ENCODE measurements at regions not wholly inside any gene's neighbourhood (a gene's known extent, or its start where the extent isn't known, plus 50 kb on each side); places are given as distances from the start of the nearest gene placed in this dataset.
"Not testable (repeated sequence)": the region's sequence is repeated elsewhere in the genome, so short reads cannot be mapped to it uniquely, and the experiment has no call there.

DNA sequence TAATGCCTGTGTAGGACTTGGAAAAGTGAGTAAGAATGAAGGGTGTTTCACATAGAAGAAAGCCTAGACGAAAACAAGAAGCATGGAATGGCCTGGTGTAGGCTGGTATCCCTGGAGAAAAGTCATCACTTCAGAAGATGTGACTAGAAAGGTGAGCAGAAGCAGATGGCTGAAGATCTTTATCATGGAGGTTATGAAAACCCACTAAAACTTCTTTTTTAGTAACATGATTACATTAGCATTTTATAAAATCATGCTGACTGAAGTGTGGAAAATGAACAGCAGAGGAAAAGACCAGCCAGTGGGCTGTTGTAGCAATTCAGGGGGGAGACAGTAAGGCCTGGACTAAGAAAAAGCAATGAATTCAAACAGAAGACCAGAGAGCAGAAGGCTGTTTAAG lies 114.5 kb upstream of the G2E3 start:
- H3K9me3 Mint-ChIP-seq = no peaks in the 10 kb centered on the region
- ATAC-seq (no peak), DNase-seq (no peak)
- H3K27ac Mint-ChIP-seq = no peak overlapping the region
- H3K27me3 Mint-ChIP-seq = peaks cover 15% of the 10 kb centered on the region
- H3K4me1 Mint-ChIP-seq = no peaks in the 10 kb centered on the region
- H3K4me3 Mint-ChIP-seq = no peak overlapping the region

GRCh38 chr14:30445011-30445793 lies 113.8 kb upstream of the G2E3 start:
- Mint-ChIP-seq H3K9me3 (no peaks in the 10 kb centered on the region), H3K4me1 (no peaks in the 10 kb centered on the region), H3K27me3 (peaks cover 15% of the 10 kb centered on the region), H3K27ac (no peak overlapping the region), H3K4me3 (no peak overlapping the region)
- ATAC-seq (no peak), DNase-seq (no peak)

DNA sequence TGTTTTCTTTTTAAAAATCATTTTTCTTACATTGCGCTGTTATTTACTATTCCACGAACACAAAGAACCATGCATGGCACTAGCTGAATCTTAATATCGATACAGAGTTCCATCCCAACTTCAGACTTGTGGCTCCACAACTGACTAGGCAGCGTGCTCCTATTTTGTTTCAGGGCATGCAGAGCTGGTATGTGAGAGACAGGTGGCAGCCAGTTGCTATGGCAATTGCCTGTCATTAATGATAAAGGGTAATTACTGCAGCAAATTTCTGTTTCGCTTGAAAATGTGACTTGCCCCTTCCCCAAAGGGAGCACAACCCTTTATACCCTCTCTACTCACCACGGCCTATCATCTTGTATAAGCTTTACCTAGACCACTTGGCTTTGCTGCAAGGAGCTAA lies 113.1 kb upstream of the G2E3 start:
- no peak for ATAC-seq
- Mint-ChIP-seq H3K27ac (no peak overlapping the region), H3K4me3 (no peak overlapping the region), H3K4me1 (no peaks in the 10 kb centered on the region), H3K9me3 (no peaks in the 10 kb centered on the region), H3K27me3 (peaks cover 10% of the 10 kb centered on the region)
- DNase-seq = no peak

GRCh38 chr14:30450631-30451545 lies 108.1 kb upstream of the G2E3 start:
- Mint-ChIP-seq H3K27ac (no peak overlapping the region), H3K9me3 (no peaks in the 10 kb centered on the region), H3K4me1 (no peaks in the 10 kb centered on the region), H3K27me3 (no peaks in the 10 kb centered on the region), H3K4me3 (no peak overlapping the region)
- DNase-seq = no peak
- ATAC-seq = no peak

DNA sequence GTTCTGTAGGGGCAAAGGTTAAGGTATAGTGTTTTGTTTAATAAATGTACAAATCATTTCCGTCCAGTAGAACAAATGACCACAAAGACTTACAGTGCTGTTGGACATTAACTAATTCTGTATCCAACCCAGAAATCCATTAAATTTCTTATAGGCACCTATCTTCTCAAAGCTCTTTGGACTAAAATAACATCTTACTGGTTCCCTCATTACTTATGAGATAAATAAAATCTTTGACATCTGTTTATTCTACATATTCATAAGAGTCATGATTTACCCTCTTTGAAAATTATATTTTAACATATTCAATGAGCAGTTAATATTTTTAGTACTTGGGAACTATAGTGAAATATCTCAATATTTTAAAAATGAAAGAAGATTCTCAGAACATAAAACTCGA lies 102.7 kb upstream of the G2E3 start:
- Mint-ChIP-seq H3K4me3 (no peak overlapping the region), H3K9me3 (no peaks in the 10 kb centered on the region), H3K4me1 (no peaks in the 10 kb centered on the region), H3K27ac (no peak overlapping the region), H3K27me3 (no peaks in the 10 kb centered on the region)
- ATAC-seq (no peak), DNase-seq (no peak)

GRCh38 chr14:30462358-30462757 lies 96.6 kb upstream of the G2E3 start:
- Mint-ChIP-seq H3K9me3 (no peaks in the 10 kb centered on the region), H3K4me1 (no peaks in the 10 kb centered on the region), H3K4me3 (no peak overlapping the region), H3K27ac (no peak overlapping the region), H3K27me3 (no peaks in the 10 kb centered on the region)
- ATAC-seq (no peak), DNase-seq (no peak)

DNA sequence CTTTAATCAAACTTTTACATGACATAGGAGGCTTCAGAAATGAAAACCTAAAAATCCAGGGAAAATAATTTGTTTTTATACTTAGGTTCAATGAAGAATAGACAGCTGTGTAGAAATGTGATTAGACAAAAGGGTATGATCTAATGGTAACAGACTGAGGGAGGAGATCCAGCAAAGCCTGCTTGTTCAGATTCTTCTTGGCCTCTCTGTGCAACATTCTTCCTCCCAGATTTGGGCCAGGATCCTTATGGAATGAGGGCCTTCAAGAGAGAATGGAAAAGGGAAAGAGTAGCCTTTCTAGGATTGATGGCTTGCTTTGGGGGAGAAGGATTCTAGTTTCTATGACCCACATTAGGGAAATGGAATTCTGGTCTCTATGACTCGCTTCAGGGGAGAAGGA lies 94.5 kb upstream of the G2E3 start:
- H3K9me3 Mint-ChIP-seq = no peaks in the 10 kb centered on the region
- no peak for ATAC-seq
- H3K27me3 Mint-ChIP-seq = no peaks in the 10 kb centered on the region
- DNase-seq = no peak
- H3K27ac Mint-ChIP-seq = no peak overlapping the region
- H3K4me3 Mint-ChIP-seq = no peak overlapping the region
- H3K4me1 Mint-ChIP-seq = no peaks in the 10 kb centered on the region

- no peak overlapping the region for H3K27ac Mint-ChIP-seq
- DNase-seq (no peak), ATAC-seq (no peak)
- no peaks in the 10 kb centered on the region for H3K4me1 Mint-ChIP-seq
- no peaks in the 10 kb centered on the region for H3K9me3 Mint-ChIP-seq
- no peak overlapping the region for H3K4me3 Mint-ChIP-seq
- H3K27me3 Mint-ChIP-seq = peaks cover 7% of the 10 kb centered on the region
Observed at GRCh38 chr14:30468354-30468753, 90.6 kb upstream of the G2E3 start.

- Mint-ChIP-seq H3K27ac (no peak overlapping the region), H3K4me1 (no peaks in the 10 kb centered on the region), H3K4me3 (no peak overlapping the region), H3K27me3 (peaks cover 7% of the 10 kb centered on the region), H3K9me3 (no peaks in the 10 kb centered on the region)
- no peak for DNase-seq
- ATAC-seq = no peak
Observed at GRCh38 chr14:30471980-30472379, 87.0 kb upstream of the G2E3 start.

DNA sequence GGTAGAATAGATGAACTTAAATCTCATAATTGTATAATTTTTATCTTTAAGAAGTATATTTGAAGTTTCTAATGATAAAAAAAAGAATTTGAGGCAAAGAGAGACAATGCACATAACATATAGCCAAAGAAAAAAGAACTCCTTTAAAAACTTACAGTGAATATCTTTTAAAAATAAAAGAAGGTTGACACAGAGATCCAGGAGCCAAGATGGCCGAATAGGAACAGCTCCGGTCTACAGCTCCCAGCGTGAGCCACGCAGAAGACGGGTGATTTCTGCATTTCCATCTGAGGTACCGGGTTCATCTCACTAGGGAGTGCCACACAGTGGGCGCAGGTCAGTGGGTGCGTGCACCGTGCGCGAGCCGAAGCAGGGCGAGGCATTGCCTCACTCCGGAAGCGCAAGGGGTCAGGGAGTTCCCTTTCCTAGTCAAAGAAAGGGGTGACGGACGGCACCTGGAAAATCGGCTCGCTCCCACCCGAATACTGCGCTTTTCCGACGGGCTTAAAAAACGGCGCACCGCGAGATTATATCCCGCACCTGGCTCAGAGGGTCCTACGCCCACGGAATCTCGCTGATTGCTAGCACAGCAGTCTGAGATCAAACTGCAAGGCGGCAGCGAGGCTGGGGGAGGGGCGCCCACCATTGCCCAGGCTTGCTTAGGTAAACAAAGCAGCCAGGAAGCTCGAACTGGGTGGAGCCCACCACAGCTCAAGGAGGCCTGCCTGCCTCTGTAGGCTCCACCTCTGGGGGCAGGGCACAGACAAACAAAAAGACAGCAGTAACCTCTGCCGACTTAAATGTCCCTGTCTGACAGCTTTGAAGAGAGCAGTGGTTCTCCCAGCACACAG lies 84.9 kb upstream of the G2E3 start:
- H3K4me3 Mint-ChIP-seq, H3K27me3 Mint-ChIP-seq, ATAC-seq, DNase-seq, H3K9me3 Mint-ChIP-seq, H3K27ac Mint-ChIP-seq, H3K4me1 Mint-ChIP-seq: not testable (repeated sequence)

DNA sequence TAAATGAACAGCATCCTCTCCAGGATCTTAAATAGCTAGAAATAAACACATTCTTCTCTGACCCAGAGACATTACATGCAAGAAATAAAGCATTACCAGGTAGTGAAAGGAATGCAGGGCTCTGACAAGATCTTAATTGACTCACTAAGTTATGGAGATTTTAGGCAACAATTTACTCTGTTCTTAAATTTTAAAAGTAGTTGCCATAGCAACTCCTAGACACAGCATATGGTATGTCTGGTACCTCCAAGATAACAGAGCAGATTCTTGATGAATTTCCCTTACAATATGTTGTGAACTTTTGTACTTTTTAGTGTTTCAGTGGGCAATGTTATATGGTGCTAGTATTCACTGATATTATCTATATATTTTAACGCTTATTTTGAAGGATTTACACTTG lies 76.7 kb upstream of the G2E3 start:
- DNase-seq = no peak
- ATAC-seq = no peak
- Mint-ChIP-seq H3K27me3 (peaks cover 8% of the 10 kb centered on the region), H3K27ac (no peak overlapping the region), H3K4me3 (no peak overlapping the region), H3K4me1 (no peaks in the 10 kb centered on the region), H3K9me3 (no peaks in the 10 kb centered on the region)

- no peak for ATAC-seq
- Mint-ChIP-seq H3K4me1 (no peaks in the 10 kb centered on the region), H3K9me3 (no peaks in the 10 kb centered on the region), H3K4me3 (no peak overlapping the region), H3K27me3 (peaks cover 8% of the 10 kb centered on the region), H3K27ac (no peak overlapping the region)
- DNase-seq = no peak
Observed at GRCh38 chr14:30484201-30484600, 74.8 kb upstream of the G2E3 start.

DNA sequence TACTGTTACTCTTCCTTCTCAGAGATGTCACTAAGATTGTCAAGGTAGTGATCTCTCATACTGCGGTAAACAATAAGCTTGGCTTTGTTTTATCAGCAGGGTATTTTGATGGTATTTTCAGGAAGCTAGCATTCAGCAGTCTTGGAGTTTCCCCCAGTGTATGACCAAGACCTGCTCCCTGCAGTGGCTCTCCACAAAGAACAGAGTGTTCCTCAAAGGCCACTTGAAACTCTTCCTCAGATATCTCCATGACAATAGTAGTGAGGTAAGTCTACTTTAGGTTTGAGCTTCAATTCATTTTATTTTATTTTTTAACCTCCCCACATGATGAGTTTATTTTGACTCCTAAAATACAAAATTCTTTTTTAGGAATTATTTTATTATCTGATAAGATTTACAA lies 74.0 kb upstream of the G2E3 start:
- Mint-ChIP-seq H3K9me3 (no peaks in the 10 kb centered on the region), H3K27ac (no peak overlapping the region), H3K4me1 (no peaks in the 10 kb centered on the region), H3K4me3 (no peak overlapping the region), H3K27me3 (peaks cover 8% of the 10 kb centered on the region)
- DNase-seq (no peak), ATAC-seq (no peak)

- H3K9me3 Mint-ChIP-seq = no peaks in the 10 kb centered on the region
- no peak for DNase-seq
- no peak overlapping the region for H3K27ac Mint-ChIP-seq
Observed at GRCh38 chr14:30496852-30497251, 62.1 kb upstream of the G2E3 start.

DNA sequence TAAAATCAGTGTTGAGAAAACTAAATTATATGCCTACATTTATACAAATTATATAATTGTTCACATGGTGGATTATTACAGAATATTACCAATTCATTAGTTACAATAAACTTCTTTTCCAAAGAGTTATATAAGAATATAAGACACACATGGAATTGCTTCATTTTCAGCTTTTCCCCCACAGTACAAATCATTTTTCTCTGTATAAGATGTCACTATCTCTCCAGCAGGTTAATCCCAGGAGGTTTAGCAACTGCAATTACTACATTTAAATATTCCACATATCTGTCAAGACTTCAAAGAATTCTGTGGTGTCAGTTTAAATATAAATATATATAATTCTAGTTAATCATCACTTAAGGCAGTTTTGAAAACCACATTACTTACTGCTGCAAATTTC lies 59.6 kb upstream of the G2E3 start:
- Mint-ChIP-seq H3K27me3 (no peaks in the 10 kb centered on the region), H3K4me1 (no peaks in the 10 kb centered on the region), H3K4me3 (no peak overlapping the region), H3K9me3 (no peaks in the 10 kb centered on the region), H3K27ac (no peak overlapping the region)
- ATAC-seq = no peak
- no peak for DNase-seq

More at GRCh38 chr14:30496852-30497251, 62.1 kb upstream of the G2E3 start:
- no peak for ATAC-seq
- Mint-ChIP-seq H3K4me3 (no peak overlapping the region), H3K4me1 (no peaks in the 10 kb centered on the region), H3K27me3 (no peaks in the 10 kb centered on the region)

DNA sequence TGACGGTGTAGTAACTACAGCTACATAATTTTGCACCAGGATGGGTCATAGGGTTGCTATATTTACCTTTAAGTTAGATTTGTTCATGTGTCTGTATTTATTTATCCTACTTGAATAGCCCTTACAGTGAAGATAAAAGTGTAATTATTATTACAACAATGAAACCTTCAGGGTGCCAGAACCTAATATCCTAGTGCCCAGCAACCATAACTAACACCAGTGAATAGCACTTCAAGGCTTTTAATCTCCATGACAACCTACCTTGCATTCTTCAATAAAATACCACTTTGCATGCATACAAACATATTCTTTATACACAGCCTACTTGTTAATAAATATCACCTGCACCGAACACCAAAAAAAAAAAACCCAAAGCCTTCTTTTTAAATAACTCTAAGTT lies 58.7 kb upstream of the G2E3 start:
- DNase-seq (no peak), ATAC-seq (no peak)
- Mint-ChIP-seq H3K27me3 (no peaks in the 10 kb centered on the region), H3K4me3 (no peak overlapping the region), H3K9me3 (no peaks in the 10 kb centered on the region), H3K27ac (no peak overlapping the region), H3K4me1 (no peaks in the 10 kb centered on the region)
